PFSK-1 (cell line): ENCODE measurements at regions not wholly inside any gene's neighbourhood (a gene's known extent, or its start where the extent isn't known, plus 50 kb on each side); places are given as distances from the start of the nearest gene placed in this dataset.

Experiments
- FOXP2 ChIP-seq: optimal IDR thresholded peaks from 2 replicates; pipeline ENCODE3; 2011; ENCODE audit warnings: borderline replicate concordance, control low read depth, inconsistent platforms; ENCODE audit not compliant: insufficient read depth; ENCODE audit errors: extremely low read length, extremely low read depth
- POLR2AphosphoS5 ChIP-seq: IDR thresholded peaks from 2 replicates; pipeline ENCODE4 v1.6.1; 2012; ENCODE audit warnings: low read depth, mild to moderate bottlenecking, control low read depth, low read length, moderate library complexity
- REST ChIP-seq, 2 experiments: IDR thresholded peaks; 2 replicates each; pipeline versions ENCODE4 v1.6.1 to v1.8.0; 2011 to 2012; ENCODE audit warnings: low read depth in 2 of 2, low read length in 2 of 2, control low read depth in 1 of 2, inconsistent platforms in 1 of 2, mild to moderate bottlenecking in 1 of 2, moderate library complexity in 1 of 2; ENCODE audit not compliant: insufficient read depth in 1 of 2
- SIN3A ChIP-seq: IDR thresholded peaks from 2 replicates; pipeline ENCODE4 v1.6.1; 2012; ENCODE audit warnings: mild to moderate bottlenecking, low read length, moderate library complexity, borderline replicate concordance; ENCODE audit not compliant: insufficient read depth
- TAF1 ChIP-seq: IDR thresholded peaks from 2 replicates; pipeline ENCODE4 v1.6.1; 2012; ENCODE audit warnings: low read length, control low read depth, borderline replicate concordance; ENCODE audit not compliant: insufficient read depth

GRCh38 chr7:25831062-25831691 is 320.8 kb upstream of the NFE2L3 start:
- TF ChIP-seq TAF1, result no peak
- TF ChIP-seq SIN3A, result no peak
- no peak for TF ChIP-seq POLR2AphosphoS5
- TF ChIP-seq REST (IDR thresholded peaks at IDR 0.05; ENCODE audit: insufficient read depth in 1 of 2, low read depth in 2 of 2, low read length in 2 of 2), result no peak
- no peak for TF ChIP-seq FOXP2

- TF ChIP-seq TAF1 (no peak), SIN3A (no peak), REST (IDR thresholded peaks at IDR 0.05; ENCODE audit: insufficient read depth in 1 of 2, low read depth in 2 of 2, low read length in 2 of 2) (no peak), POLR2AphosphoS5 (no peak), FOXP2 (no peak)
These were observed 320.1 kb upstream of the NFE2L3 start for GRCh38 chr7:25831831-25832411.

GRCh38 chr7:25832456-25832855 is 319.5 kb upstream of the NFE2L3 start:
- TF ChIP-seq FOXP2, result no peak
- no peak for TF ChIP-seq TAF1
- no peak for TF ChIP-seq REST (IDR thresholded peaks at IDR 0.05; ENCODE audit: insufficient read depth in 1 of 2, low read depth in 2 of 2, low read length in 2 of 2)

- TF ChIP-seq REST (IDR thresholded peaks at IDR 0.05; ENCODE audit: insufficient read depth in 1 of 2, low read depth in 2 of 2, low read length in 2 of 2), result no peak
These were observed 319.1 kb upstream of the NFE2L3 start for GRCh38 chr7:25832929-25833328.

- TF ChIP-seq FOXP2 (no peak), POLR2AphosphoS5 (no peak), TAF1 (no peak), SIN3A (no peak), REST (IDR thresholded peaks at IDR 0.05; ENCODE audit: insufficient read depth in 1 of 2, low read depth in 2 of 2, low read length in 2 of 2) (no peak)
These were observed 317.9 kb upstream of the NFE2L3 start for GRCh38 chr7:25834050-25834449.
